Endothelial cell (in vitro differentiated cells): ENCODE measurements at regions not wholly inside any gene's neighbourhood (a gene's known extent, or its start where the extent isn't known, plus 50 kb on each side); places are given as distances from the start of the nearest gene placed in this dataset.

ENCODE experiments used
- DNase-seq: peaks from one replicate; pipeline ENCODE4 v3.0.0; 2021; ENCODE audit warnings: low spot score
- H3K27ac Mint-ChIP-seq: one replicate; pipeline ENCODE4 v1.8.0; 2021; ENCODE audit warnings: mixed read lengths, inconsistent platforms; ENCODE audit not compliant: unreplicated experiment
- H3K27me3 Mint-ChIP-seq: one replicate; pipeline ENCODE4 v1.8.0; 2021; ENCODE audit warnings: mild to moderate bottlenecking, moderate library complexity, mixed read lengths, inconsistent platforms; ENCODE audit not compliant: unreplicated experiment
- H3K36me3 Mint-ChIP-seq: one replicate; pipeline ENCODE4 v1.8.0; 2021; ENCODE audit warnings: mild to moderate bottlenecking, low read depth, mixed read lengths, inconsistent platforms; ENCODE audit not compliant: unreplicated experiment
- H3K4me1 Mint-ChIP-seq: one replicate; pipeline ENCODE4 v1.8.0; 2021; ENCODE audit warnings: mild to moderate bottlenecking, mixed read lengths, inconsistent platforms; ENCODE audit not compliant: unreplicated experiment
- H3K4me3 Mint-ChIP-seq: one replicate; pipeline ENCODE4 v1.8.0; 2021; ENCODE audit warnings: mild to moderate bottlenecking, mixed read lengths, inconsistent platforms; ENCODE audit not compliant: unreplicated experiment
- H3K9me3 Mint-ChIP-seq: one replicate; pipeline ENCODE4 v1.8.0; 2021; ENCODE audit warnings: mixed read lengths, inconsistent platforms; ENCODE audit not compliant: unreplicated experiment
- CTCF ChIP-seq: fragments of 200-600 bp; sonication (generic); IDR thresholded peaks from one replicate; pipeline ENCODE4 v1.5.0; 2021; ENCODE audit warnings: antibody characterized with exemption; ENCODE audit not compliant: unreplicated experiment

GRCh38 chr3:187986514-187986934 is 167.4 kb upstream of the LPP start:
- H3K4me1 Mint-ChIP-seq: peaks cover 18% of the 10 kb centered on the region
- no peaks in the 10 kb centered on the region for H3K9me3 Mint-ChIP-seq
- DNase-seq: no peak
- H3K4me3 Mint-ChIP-seq: no peak overlapping the region
- no peak for TF ChIP-seq CTCF
- no peak overlapping the region for H3K27ac Mint-ChIP-seq
- no peaks in the 10 kb centered on the region for H3K27me3 Mint-ChIP-seq
- H3K36me3 Mint-ChIP-seq: no peaks in the 10 kb centered on the region

- DNase-seq: no peak
- Mint-ChIP-seq H3K27ac (no peak overlapping the region), H3K36me3 (no peaks in the 10 kb centered on the region), H3K27me3 (no peaks in the 10 kb centered on the region), H3K9me3 (no peaks in the 10 kb centered on the region), H3K4me1 (peaks cover 18% of the 10 kb centered on the region), H3K4me3 (no peak overlapping the region)
- no peak for TF ChIP-seq CTCF
These were observed 166.8 kb upstream of the LPP start for GRCh38 chr3:187987187-187987586.

DNA sequence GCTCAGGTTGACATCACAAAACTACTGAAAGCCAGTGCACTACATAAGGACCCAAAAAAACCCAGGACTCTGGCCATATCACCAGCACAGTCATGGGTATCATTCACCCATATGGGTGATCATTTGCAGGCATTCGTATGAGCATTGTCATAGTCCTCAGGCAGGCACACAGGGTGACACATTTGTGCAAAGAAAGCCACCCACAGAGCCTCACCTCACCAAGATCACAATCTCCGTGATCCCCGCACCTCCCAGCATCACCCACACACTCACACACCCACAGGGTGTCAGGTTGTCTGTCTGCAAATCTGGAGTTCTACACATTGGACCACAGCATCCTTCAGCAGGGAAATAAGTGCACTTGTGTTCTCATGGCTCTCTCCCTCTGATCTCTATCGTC is 166.0 kb upstream of the LPP start:
- peaks cover 18% of the 10 kb centered on the region for H3K4me1 Mint-ChIP-seq
- H3K9me3 Mint-ChIP-seq: no peaks in the 10 kb centered on the region
- no peak overlapping the region for H3K27ac Mint-ChIP-seq
- TF ChIP-seq CTCF: no peak
- no peak overlapping the region for H3K4me3 Mint-ChIP-seq
- DNase-seq: no peak
- H3K27me3 Mint-ChIP-seq: no peaks in the 10 kb centered on the region
- H3K36me3 Mint-ChIP-seq: no peaks in the 10 kb centered on the region

DNA sequence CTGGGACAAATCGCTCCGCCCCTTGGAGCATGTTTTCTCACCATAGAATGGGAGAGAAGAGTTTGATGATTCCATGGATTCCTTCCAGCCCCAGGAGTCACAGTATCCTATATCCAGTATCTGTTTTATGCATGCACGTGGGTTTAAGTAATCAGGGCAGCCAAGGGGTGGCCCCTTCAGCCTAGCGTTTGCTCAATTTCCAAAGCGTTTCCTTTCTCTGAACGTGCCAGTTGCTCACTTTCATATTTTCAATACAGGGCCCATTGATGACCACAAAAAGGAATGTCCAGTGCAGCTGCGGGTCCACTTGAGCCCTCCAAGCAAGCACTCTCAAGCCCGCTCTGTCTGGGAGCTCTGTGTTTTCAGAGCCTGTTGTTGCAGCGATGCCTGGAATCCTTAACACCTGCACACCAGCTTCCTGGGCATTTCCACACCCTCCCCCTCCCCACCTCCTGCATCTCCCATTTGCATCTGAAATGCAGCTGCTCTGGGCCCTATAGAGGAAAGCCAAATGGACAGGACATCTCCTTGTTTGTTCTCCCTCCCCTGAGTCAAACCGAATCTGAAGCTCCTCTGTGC is 164.3 kb upstream of the LPP start:
- TF ChIP-seq CTCF: no peak

GRCh38 chr3:187992609-187993008 is 161.3 kb upstream of the LPP start:
- no peak overlapping the region for H3K4me3 Mint-ChIP-seq
- H3K9me3 Mint-ChIP-seq: no peaks in the 10 kb centered on the region
- no peak overlapping the region for H3K27ac Mint-ChIP-seq
- H3K36me3 Mint-ChIP-seq: no peaks in the 10 kb centered on the region
- H3K4me1 Mint-ChIP-seq: peaks cover 9% of the 10 kb centered on the region
- no peak for DNase-seq
- TF ChIP-seq CTCF: no peak
- no peaks in the 10 kb centered on the region for H3K27me3 Mint-ChIP-seq

More for the DNA sequence above, 164.3 kb upstream of the LPP start:
- no peak overlapping the region for H3K27ac Mint-ChIP-seq
- no peaks in the 10 kb centered on the region for H3K36me3 Mint-ChIP-seq
- no peaks in the 10 kb centered on the region for H3K9me3 Mint-ChIP-seq
- H3K4me1 Mint-ChIP-seq: peaks cover 18% of the 10 kb centered on the region
- no peak overlapping the region for H3K4me3 Mint-ChIP-seq
- DNase-seq: peak; percentile 16
- no peaks in the 10 kb centered on the region for H3K27me3 Mint-ChIP-seq
